HG02852 (cell line): ENCODE measurements at regions not wholly inside any gene's neighbourhood (a gene's known extent, or its start where the extent isn't known, plus 50 kb on each side); places are given as distances from the start of the nearest gene placed in this dataset.

ENCODE experiments used
- ATAC-seq: cut with Tn5 transposase; IDR thresholded peaks from one replicate; pipeline ENCODE4 v1.9.1; 2021; ENCODE audit warnings: mild to moderate bottlenecking, moderate library complexity; ENCODE audit not compliant: unreplicated experiment

- no peak for ATAC-seq
These were observed 577.0 kb downstream of the CDH11 start for GRCh38 chr16:64544859-64545258.

GRCh38 chr16:64543441-64543840, 578.4 kb downstream of the CDH11 start:
- ATAC-seq, result no peak

DNA sequence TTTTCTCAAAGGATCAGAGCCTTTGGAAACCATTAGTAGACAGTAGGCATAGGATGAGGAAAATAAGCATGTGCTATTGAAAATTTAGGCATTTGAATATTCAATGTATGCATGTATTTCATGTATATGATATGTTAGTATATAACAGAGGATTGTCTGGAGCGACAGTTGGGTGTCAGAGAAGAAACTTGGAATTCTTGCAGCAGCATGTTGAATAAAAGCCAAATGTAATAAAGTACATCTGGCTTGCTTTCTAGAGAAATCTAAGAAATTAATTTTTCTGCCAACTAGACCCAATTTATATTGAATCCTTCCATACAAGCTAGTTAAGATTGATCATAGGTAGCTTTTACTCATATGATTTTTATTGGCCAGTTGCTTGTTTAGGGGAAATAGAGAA, 578.8 kb downstream of the CDH11 start:
- ATAC-seq, result no peak

DNA sequence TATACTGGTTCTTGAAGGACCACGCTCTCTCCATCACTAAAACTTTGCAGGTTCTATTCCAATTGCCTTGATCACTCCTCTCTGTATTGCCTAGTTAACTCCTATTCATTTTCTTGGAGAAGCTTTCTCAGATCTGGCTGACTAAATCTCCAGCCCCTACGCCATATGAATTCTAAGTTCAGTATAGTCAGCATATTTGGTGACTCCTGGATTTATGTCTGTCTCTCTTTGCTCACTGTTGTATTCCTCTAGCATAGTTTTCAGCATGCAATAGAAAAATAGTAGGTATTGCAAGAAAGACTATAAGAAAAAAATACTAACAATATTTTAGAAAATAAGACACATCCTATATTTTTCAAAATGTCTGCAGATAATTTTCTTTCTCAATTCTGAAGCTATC, 579.7 kb downstream of the CDH11 start:
- ATAC-seq, result no peak

- ATAC-seq, result no peak
These were observed 580.2 kb downstream of the CDH11 start for GRCh38 chr16:64541621-64542020.

DNA sequence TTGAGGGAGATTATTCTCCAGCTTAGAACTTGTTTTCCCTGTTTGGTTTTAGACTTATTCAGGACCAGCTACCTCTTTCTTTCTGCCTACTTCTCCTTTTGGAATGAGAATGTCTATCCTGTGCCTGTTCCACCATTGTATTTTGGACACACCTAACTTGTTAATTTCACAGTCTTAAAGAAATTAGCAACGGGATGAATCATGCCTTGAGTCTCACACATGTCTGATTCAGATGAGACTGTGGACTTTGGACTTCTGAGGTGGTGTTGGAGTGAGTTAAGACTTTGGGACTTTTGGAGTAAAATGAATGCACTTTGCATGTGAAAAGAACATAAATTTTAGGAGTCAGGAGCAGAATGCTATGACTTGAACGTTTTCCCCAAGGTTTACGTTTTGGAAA, 581.4 kb downstream of the CDH11 start:
- ATAC-seq, result no peak

DNA sequence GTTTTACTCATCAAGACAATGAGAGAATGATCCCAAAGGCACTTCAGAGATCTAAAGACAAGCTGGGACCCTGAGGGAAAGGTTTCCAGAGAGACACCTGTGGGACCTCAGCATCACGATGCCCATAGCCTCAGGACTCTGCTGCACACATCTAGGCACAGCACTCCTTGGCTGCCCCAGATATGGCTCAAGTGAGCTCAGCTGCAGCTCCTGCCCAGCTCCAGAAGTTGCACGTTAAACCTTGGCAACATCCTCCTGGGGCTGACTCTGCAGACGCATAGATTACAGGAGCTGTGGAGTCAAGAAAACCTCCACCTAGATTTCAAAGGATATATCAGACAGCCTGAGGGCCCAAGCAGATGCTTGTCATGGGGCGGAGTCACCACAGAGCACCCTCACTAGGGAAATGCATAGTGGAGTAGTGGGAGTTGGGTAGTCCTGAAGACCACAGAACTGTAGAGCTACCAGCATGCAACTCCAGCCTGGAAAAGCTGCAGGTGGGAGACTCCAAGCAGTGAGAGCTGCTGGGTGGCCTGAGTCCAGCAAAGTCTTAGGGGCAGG, 582.0 kb downstream of the CDH11 start:
- no peak for ATAC-seq

DNA sequence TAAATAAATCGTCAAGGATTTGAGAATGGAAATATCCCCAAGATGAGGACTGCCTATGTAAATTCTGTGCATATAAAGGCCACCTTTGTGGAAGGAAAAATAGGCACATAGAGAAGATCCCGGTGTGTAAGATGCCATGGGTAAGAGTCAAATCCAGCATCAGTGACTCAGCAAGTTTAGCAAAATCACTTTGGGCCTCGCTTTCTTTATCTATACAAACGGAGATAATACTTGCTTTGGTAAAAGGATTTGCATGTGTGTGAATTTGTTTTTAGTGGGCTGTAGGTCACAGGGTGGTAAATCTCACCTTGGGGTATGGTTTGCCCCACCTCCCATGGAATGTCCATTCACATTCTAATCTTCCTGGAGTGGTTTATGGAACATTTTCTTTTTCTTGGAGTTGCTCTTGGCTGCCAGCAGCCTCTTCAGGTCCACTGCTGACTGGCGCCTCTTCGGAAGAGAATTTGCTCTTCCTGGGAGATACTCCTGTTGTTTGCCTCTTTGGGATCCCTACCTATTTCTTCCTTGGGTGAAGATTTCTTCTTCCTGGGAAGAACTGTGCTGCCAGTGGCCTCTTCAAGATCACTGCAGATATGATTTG, 587.6 kb downstream of the CDH11 start:
- ATAC-seq, result no peak

GRCh38 chr16:64532691-64533090, 589.2 kb downstream of the CDH11 start:
- ATAC-seq, result no peak

DNA sequence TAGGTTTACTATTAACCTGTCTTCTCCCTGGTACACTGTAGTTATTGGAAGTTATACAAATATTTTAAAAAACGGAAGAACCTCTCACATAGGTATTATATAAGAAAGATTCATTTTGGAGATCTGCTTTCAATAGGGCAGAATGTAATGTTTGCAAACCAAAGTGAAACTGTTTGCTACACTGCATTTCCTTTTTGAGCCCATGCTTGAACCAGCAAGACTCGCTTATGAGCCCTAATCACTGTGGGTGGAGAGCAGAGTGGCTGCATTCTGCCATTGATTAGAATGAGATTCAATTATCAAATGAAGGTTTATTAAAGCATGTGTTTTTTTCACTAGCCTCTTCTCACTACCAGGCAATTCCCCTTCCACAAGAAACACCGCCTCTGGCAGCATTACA, 589.7 kb downstream of the CDH11 start:
- ATAC-seq, result no peak

DNA sequence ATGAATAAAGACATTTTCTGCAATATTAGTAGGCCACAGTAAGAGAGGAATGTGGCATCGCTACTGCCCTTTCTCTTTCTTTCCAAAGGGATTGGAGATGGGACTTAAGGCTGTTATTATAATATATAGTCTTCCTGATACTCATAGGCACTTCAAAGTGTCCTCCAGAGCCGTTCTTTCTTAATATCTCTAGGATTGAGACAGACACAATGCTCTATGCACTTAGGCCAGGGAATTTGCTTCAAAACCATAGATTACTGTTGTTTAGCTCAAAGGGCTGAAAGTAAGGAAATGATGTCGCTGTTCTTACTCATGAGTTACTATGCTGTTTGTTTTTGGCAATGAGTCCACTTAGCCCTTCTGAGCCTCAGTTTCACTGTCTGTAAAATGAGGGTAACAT, 590.5 kb downstream of the CDH11 start:
- ATAC-seq, result no peak

DNA sequence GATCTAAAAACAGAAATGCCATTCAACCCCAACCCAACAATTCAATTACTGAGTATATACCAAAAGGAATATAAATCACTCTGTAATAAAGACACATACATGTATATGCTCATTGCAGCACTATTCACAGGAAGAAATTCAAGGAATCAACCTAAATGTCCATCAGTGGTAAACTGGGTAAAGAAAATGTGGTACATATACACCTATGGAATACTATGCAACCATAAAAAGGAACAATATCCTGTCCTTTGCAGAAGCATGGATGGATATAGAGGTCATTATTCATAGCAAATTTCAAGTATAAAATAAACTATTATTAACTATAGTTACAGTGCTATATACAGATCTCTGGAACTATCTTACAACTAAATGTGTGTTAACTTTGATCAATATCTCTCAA, 599.3 kb downstream of the CDH11 start:
- no peak for ATAC-seq

DNA sequence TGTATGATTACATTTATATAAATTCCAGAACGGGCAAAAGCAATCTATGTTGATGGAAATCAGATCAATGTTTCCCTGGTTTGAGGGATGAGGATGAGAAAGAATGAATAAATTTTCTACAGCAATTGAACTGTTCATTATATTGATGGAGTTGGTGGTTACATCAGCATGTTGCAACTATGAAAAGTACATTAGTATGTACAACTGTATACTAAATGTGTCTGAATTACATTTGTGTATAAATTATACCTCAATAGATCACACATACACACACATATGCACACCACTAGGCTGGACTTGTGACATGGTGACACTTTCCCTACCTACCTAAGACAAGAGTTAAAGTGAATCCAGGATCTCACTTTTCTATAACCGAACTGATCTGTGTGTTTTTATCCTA, 608.0 kb downstream of the CDH11 start:
- ATAC-seq, result no peak

DNA sequence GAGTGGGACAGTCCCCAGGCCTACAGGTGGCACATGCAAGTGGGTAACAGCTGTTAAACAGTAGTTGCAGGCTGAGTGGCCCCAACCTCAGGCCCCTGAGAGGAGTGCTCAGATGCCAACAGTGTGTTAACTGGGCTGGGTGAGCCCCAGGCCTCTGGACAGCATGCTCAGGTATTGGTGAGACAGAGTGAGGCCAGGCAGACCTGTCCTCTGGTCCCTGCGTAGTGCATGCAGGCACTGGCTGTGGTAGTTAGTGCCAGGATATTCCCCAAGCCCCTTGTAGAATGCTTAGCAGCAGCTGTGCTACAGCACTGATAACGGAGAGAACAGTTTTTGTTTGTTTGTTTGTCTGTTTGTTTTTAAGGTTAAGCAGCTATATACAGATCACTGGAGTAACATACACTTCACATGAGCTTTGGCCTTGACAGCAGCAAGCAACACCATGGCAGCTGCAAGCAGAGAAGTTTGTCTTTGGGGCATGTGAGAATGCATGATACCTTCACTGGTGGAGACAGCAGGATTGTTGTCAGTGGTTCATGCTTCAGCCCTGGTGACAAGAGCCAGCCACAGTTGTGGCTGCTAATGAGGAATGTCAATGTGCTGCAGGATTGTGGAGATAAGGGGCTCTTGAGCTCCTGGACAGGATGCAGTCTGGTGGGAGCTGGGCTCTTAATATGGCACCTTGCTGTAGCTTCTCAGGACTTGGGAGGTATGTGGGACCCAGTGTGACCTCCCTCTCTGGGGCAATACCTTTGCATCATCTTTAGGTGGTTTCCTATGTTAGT, 614.4 kb downstream of the CDH11 start:
- no peak for ATAC-seq

- no peak for ATAC-seq
These were observed 622.7 kb downstream of the CDH11 start for GRCh38 chr16:64499211-64499610.

GRCh38 chr16:64498363-64498762, 623.5 kb downstream of the CDH11 start:
- no peak for ATAC-seq

- ATAC-seq, result no peak
These were observed 628.2 kb downstream of the CDH11 start for GRCh38 chr16:64493709-64494108.

DNA sequence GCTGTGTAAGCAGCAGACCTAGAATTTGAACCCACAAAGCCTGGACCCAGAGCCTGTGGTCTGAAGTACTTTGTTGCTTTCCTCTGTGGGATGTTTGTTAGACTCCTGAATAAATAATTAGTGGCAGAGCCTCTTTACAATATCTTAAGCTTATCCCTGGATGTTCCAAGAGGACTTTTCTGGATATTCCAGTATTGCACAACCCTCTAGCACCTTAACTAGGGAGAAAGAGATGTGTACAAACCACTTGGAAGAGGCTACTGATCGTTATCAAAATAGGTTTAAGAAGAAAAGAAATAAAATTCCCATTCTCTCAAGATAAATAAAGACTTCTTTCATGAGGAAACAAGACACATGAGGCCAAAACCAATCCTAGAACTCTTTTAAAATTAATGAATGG, 632.4 kb downstream of the CDH11 start:
- ATAC-seq, result no peak

DNA sequence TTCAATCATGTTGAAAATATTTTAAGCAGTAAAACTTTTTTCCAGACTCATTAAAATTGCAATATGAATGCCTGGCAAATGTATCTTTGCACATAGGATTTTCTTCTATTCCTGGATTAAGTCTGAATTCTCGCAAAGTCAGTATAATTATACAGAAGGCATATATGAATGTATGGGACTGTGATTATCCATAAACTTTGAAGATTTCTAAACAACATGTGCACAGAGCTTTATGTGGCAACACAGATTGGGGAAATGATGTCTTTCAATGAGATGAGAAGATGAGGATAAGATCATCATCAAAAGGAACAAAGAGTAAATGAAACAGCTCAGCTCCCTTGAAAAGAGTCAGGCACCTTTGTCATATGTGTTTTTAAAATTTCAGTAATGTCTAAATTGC, 635.3 kb downstream of the CDH11 start:
- ATAC-seq, result no peak

GRCh38 chr16:64481497-64481896, 640.4 kb downstream of the CDH11 start:
- ATAC-seq, result no peak

DNA sequence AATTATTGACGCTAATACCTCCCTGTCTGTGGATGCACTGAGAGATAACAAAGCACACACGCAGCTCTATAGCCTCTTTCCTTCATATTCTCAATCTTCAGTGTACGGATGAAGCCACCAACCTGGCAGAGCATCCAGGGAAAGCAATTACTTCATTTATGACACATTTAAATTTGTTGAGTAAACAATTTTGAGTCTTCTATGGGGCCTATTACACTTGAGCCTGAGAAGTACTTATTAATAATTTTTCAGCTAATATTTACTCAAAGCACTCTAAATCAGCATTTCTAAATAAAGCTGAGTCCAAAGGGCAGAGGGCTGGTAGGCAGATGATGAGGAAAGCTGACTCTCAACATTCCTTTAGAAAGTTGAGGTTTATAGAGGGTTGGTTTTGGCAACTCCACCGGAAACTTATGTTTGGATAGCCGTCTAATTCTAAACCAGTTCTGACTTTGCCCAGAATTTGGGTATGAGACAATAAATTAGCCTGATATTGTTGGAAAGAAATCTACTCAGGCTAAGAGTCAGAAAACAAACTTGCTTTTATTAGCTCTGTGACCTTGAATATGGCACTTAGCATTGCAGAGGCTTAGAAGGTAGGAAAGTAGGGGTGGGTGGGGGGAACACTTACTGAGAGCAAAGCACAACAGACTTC, 643.5 kb downstream of the CDH11 start:
- ATAC-seq, result no peak
